HEK293T (cell line): ENCODE measurements at regions not wholly inside any gene's neighbourhood (a gene's known extent, or its start where the extent isn't known, plus 50 kb on each side); places are given as distances from the start of the nearest gene placed in this dataset.
"Not testable (repeated sequence)": the region's sequence is repeated elsewhere in the genome, so short reads cannot be mapped to it uniquely, and the experiment has no call there.

Experiments
- CTCF ChIA-PET: fragments of 350-600 bp; formaldehyde crosslinking; extraction: SDS; loops from one replicate; lab custom pipeline; 2021; ENCODE audit warnings: antibody characterized with exemption, inconsistent platforms; lab: Yijun Ruan, JAX
- POLR2A ChIA-PET: fragments of 350-600 bp; formaldehyde crosslinking; extraction: SDS; loops from one replicate; lab custom pipeline; 2020; ENCODE audit warnings: antibody characterized with exemption, inconsistent platforms; lab: Yijun Ruan, JAX
- DNase-seq: peaks from one replicate; pipeline ENCODE4 v3.0.0; 2012; ENCODE audit warnings: mixed read lengths; ENCODE audit errors: extremely low spot score
- ARNT ChIP-seq: fragments of 450-650 bp; IDR thresholded peaks from 2 replicates; pipeline ENCODE4 v1.6.1; 2017; ENCODE audit warnings: mild to moderate bottlenecking
- BHLHE40 ChIP-seq: fragments of 450-650 bp; IDR thresholded peaks from 2 replicates; pipeline ENCODE4 v1.6.1; 2016; ENCODE audit warnings: mild to moderate bottlenecking, moderate library complexity, borderline replicate concordance
- CTBP1 ChIP-seq: fragments of 450-650 bp; IDR thresholded peaks from 2 replicates; pipeline ENCODE4 v1.6.1; 2016; ENCODE audit warnings: borderline replicate concordance
- ELF4 ChIP-seq: fragments of 450-650 bp; IDR thresholded peaks from 2 replicates; pipeline ENCODE4 v1.6.1; 2017; ENCODE audit warnings: antibody characterized with exemption
- FOXA1 ChIP-seq: fragments of 450-650 bp; IDR thresholded peaks from 2 replicates; pipeline ENCODE4 v1.6.1; 2016; ENCODE audit warnings: mild to moderate bottlenecking
- FOXK2 ChIP-seq: fragments of 450-650 bp; IDR thresholded peaks from 2 replicates; pipeline ENCODE4 v1.6.1; 2016; ENCODE audit warnings: mild to moderate bottlenecking
- FOXM1 ChIP-seq: fragments of 450-650 bp; IDR thresholded peaks from 2 replicates; pipeline ENCODE4 v1.6.1; 2017; ENCODE audit warnings: mild to moderate bottlenecking, borderline replicate concordance
- HDGF ChIP-seq: fragments of 450-650 bp; IDR thresholded peaks from 2 replicates; pipeline ENCODE4 v1.6.1; 2017; ENCODE audit warnings: antibody characterized with exemption, borderline replicate concordance
- L3MBTL2 ChIP-seq: fragments of 450-650 bp; conservative IDR thresholded peaks from 2 replicates; pipeline ENCODE4 v1.6.1; 2016; ENCODE audit warnings: mild to moderate bottlenecking
- LEF1 ChIP-seq: fragments of 450-650 bp; IDR thresholded peaks from 2 replicates; pipeline ENCODE4 v1.6.1; 2017; ENCODE audit warnings: mild to moderate bottlenecking, borderline replicate concordance
- NFRKB ChIP-seq: fragments of 450-650 bp; IDR thresholded peaks from 2 replicates; pipeline ENCODE4 v1.6.1; 2016; ENCODE audit warnings: mild to moderate bottlenecking, moderate library complexity
- PKNOX1 ChIP-seq: fragments of 450-650 bp; IDR thresholded peaks from 2 replicates; pipeline ENCODE4 v1.6.1; 2016
- SP1 ChIP-seq: fragments of 450-650 bp; IDR thresholded peaks from 2 replicates; pipeline ENCODE4 v1.6.1; 2017
- SUZ12 ChIP-seq: fragments of 450-650 bp; IDR thresholded peaks from 2 replicates; pipeline ENCODE4 v1.6.1; 2016; ENCODE audit warnings: mild to moderate bottlenecking
- TARDBP ChIP-seq: fragments of 450-650 bp; IDR thresholded peaks from 2 replicates; pipeline ENCODE4 v1.6.1; 2016
- ZNF384 ChIP-seq: fragments of 450-650 bp; IDR thresholded peaks from 2 replicates; pipeline ENCODE4 v1.6.1; 2016

- no peak for DNase-seq
- CTCF ChIA-PET: no interaction called here
- TF ChIP-seq FOXK2 (no peak), CTBP1 (no peak)
- POLR2A ChIA-PET: no interaction called here
These were observed 279.0 kb upstream of the CDH2 start for GRCh38 chr18:28455971-28456370.

- no peak for TF ChIP-seq ARNT
- no peak for TF ChIP-seq PKNOX1
- no peak for TF ChIP-seq TARDBP
- TF ChIP-seq FOXK2: no peak
- no peak for TF ChIP-seq CTBP1
- no peak for TF ChIP-seq NFRKB
- TF ChIP-seq ELF4: no peak
- no peak for TF ChIP-seq LEF1
- no peak for TF ChIP-seq L3MBTL2
- TF ChIP-seq SP1: no peak
- TF ChIP-seq SUZ12: no peak
- no peak for TF ChIP-seq BHLHE40
- TF ChIP-seq FOXA1: no peak
- TF ChIP-seq ZNF384: no peak
These were observed 262.9 kb upstream of the CDH2 start for GRCh38 chr18:28439870-28440269.

GRCh38 chr18:28438381-28438780 is 261.5 kb upstream of the CDH2 start:
- TF ChIP-seq CTBP1 (no peak), PKNOX1 (no peak), SP1 (no peak)
- POLR2A ChIA-PET: no interaction called here
- CTCF ChIA-PET: no interaction called here
- DNase-seq: no peak

More at GRCh38 chr18:28439870-28440269, 262.9 kb upstream of the CDH2 start:
- no peak for DNase-seq
- ChIA-PET POLR2A (no interaction called here), CTCF (no interaction called here)

- no peak for DNase-seq
- CTCF ChIA-PET: no interaction called here
- TF ChIP-seq ZNF384 (no peak), SUZ12 (no peak), ARNT (no peak)
- POLR2A ChIA-PET: no interaction called here
These were observed 255.4 kb upstream of the CDH2 start for GRCh38 chr18:28432339-28432738.

GRCh38 chr18:28425886-28426285 is 249.0 kb upstream of the CDH2 start:
- TF ChIP-seq NFRKB (no peak), FOXK2 (no peak), FOXA1 (no peak), HDGF (no peak), ELF4 (no peak), L3MBTL2 (no peak), LEF1 (no peak), FOXM1 (no peak), TARDBP (no peak), BHLHE40 (no peak), SP1 (no peak), SUZ12 (no peak), ZNF384 (no peak), PKNOX1 (no peak), ARNT (no peak), CTBP1 (no peak)
- DNase-seq: no peak
- CTCF ChIA-PET: interaction anchor here (0.5 kb wide), 1 partner anchor 229 kb away, joined by 5 read pairs; no protein-coding TSS in a partner anchor
- POLR2A ChIA-PET: no interaction called here

GRCh38 chr18:28422577-28422976 is 245.6 kb upstream of the CDH2 start:
- ChIA-PET CTCF (no interaction called here), POLR2A (no interaction called here)
- no peak for TF ChIP-seq TARDBP
- TF ChIP-seq ZNF384: no peak
- TF ChIP-seq FOXM1: no peak
- no peak for TF ChIP-seq SUZ12
- TF ChIP-seq CTBP1: no peak
- TF ChIP-seq FOXK2: no peak
- TF ChIP-seq BHLHE40: no peak
- TF ChIP-seq NFRKB: no peak
- no peak for TF ChIP-seq LEF1
- TF ChIP-seq L3MBTL2: no peak
- no peak for TF ChIP-seq ELF4
- TF ChIP-seq PKNOX1: no peak
- no peak for DNase-seq

GRCh38 chr18:28421950-28422349 is 245.0 kb upstream of the CDH2 start:
- CTCF ChIA-PET, DNase-seq, POLR2A ChIA-PET: not testable (repeated sequence)
